Gastroesophageal sphincter (tissue), 4 donors: ENCODE measurements at regions not wholly inside any gene's neighbourhood (a gene's known extent, or its start where the extent isn't known, plus 50 kb on each side); places are given as distances from the start of the nearest gene placed in this dataset.

Experiments used
- ATAC-seq: fragments of 150-250 bp; one replicate; pipeline ENCODE4 v1.9.1; 2016; ENCODE audit warnings: mild to moderate bottlenecking, moderate library complexity
- H3K27ac ChIP-seq, 4 donors: fragments of 200-600 bp; sonication (generic) in 3 of 4; 1 replicate in 3 of 4; 2 replicates in 1 of 4; pipeline ENCODE4 v1.5.1; 2016 to 2019
- H3K27me3 ChIP-seq: fragments of 200-600 bp; sonication (generic); one replicate; pipeline ENCODE4 v1.5.1; 2019
- H3K36me3 ChIP-seq, 2 donors: fragments of 200-600 bp; sonication (generic); one replicate each; pipeline ENCODE4 v1.5.1; 2019; ENCODE audit warnings: control low read depth in 1 of 2
- H3K4me1 ChIP-seq, 3 donors: fragments of 200-600 bp; sonication (generic); 1 replicate in 2 of 3; 2 replicates in 1 of 3; pipeline ENCODE4 v1.5.1; 2016 to 2019; ENCODE audit warnings: control low read depth in 2 of 3
- H3K4me3 ChIP-seq, 2 donors: fragments of 200-600 bp; sonication (generic); one replicate each; pipeline ENCODE4 v1.5.1; 2019; ENCODE audit warnings: mild to moderate bottlenecking in 1 of 2, moderate library complexity in 1 of 2
- H3K9me3 ChIP-seq, 3 donors: fragments of 200-600 bp; sonication (generic); one replicate each; pipeline ENCODE4 v1.5.1; 2017 to 2019; ENCODE audit warnings: control low read depth in 2 of 3
- CTCF ChIP-seq, 4 experiments: fragments of 200-600 bp in 2 of 4; fragments of 450-650 bp in 2 of 4; sonication (generic) in 1 of 4; IDR thresholded peaks; one replicate each; pipeline ENCODE4 v1.5.1; 2017 to 2019; ENCODE audit warnings: antibody characterized with exemption in 4 of 4, mild to moderate bottlenecking in 2 of 4, moderate library complexity in 2 of 4
- EP300 ChIP-seq: sonication (generic); formaldehyde crosslinking; IDR thresholded peaks from one replicate; pipeline ENCODE4 v1.6.1; 2017; ENCODE audit warnings: antibody characterized with exemption, mild to moderate bottlenecking
- POLR2A ChIP-seq, 2 donors: fragments of 450-650 bp; IDR thresholded peaks; one replicate each; pipeline ENCODE4 v1.6.1; 2017; ENCODE audit warnings: antibody characterized with exemption in 2 of 2, mild to moderate bottlenecking in 2 of 2, moderate library complexity in 1 of 2
- POLR2AphosphoS5 ChIP-seq: sonication (generic); formaldehyde crosslinking; IDR thresholded peaks from one replicate; pipeline ENCODE4 v1.6.1; 2017; ENCODE audit warnings: antibody characterized with exemption
- WGBS, 2 donors: methylation state at CpG; one replicate each; pipeline ENCODE4 v1.1.5; 2018; ENCODE audit warnings: low coverage in 1 of 2; 5-methylcytosine and 5-hydroxymethylcytosine counted together

GRCh38 chrX:39320165-39320564 lies 518.9 kb downstream of the MID1IP1 start:
- no CpG with 5 or more reads among the region's 1 CpG for WGBS, 2 donors
- no peaks in the 10 kb centered on the region for H3K9me3 ChIP-seq
- H3K36me3 ChIP-seq: no peaks in the 10 kb centered on the region
- H3K27me3 ChIP-seq: no peaks in the 10 kb centered on the region
- H3K27ac ChIP-seq: no peak overlapping the region
- no peak for ATAC-seq
- H3K4me3 ChIP-seq: no peak overlapping the region
- TF ChIP-seq POLR2A (IDR thresholded peaks at IDR 0.05) (no peak), POLR2AphosphoS5 (no peak), CTCF (IDR thresholded peaks at IDR 0.05) (no peak), EP300 (no peak)
- no peaks in the 10 kb centered on the region for H3K4me1 ChIP-seq

DNA sequence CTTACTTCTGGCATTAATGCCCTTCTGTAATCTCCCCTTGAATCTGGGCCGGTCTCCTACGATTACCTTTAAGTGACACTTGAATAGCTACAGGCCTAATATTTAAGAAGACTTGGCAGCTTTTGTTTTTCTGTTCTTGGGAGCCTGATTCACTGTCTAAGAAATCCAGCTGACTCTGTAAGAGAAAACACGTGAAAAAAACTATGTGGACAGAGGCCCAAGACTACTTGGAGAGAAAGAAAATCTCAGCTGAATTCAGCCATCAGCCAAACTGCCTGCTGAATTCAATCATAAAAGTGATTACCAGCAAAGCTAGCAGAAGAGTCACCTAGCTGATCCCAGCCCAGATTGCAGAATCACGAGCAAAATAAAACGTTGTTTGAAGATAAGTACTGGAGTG lies 521.2 kb downstream of the MID1IP1 start:
- ATAC-seq: no peak
- no peak overlapping the region for H3K4me3 ChIP-seq
- H3K4me1 ChIP-seq: no peaks in the 10 kb centered on the region
- H3K27me3 ChIP-seq: no peaks in the 10 kb centered on the region
- WGBS, 2 donors: 71% methylated on average over 2 of the region's 5 CpGs; no CpG with 5 or more reads in 1 of the 2 donors
- no peaks in the 10 kb centered on the region for H3K36me3 ChIP-seq
- TF ChIP-seq EP300: no peak
- no peak for TF ChIP-seq CTCF (IDR thresholded peaks at IDR 0.05)
- TF ChIP-seq POLR2A (IDR thresholded peaks at IDR 0.05): no peak
- TF ChIP-seq POLR2AphosphoS5: no peak
- no peaks in the 10 kb centered on the region for H3K9me3 ChIP-seq
- H3K27ac ChIP-seq: no peak overlapping the region

DNA sequence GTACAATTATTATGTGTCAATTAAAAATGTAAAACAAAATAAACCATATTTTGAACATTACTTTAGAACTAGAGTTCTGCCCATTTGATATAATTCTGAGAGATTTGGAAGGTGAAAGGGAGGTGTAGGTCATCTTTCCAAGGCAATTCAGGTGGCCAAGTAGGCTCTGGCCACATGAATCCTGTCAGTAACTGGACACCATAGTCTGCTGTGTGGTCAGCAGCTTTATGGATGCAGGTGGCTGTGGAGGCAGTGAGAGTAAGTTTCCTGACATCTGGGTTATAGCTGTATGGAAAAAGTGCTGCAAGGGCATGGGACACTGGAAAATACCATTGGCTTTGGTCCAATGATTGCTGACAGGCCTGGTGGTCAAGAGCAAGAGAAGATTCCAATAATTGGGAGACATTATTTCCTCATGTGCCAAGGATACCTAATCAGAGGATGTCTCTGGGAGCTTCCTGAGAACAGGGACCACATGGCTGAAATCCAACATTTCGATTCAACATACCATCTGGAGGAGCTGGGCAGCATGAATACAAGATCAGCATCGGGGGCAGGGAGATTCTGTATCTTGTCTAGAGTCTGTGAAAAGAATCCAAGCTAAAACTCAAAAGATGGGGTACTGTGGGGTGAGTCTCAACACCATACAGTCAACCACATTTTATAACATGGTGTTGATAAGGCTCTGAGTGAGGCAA lies 523.1 kb downstream of the MID1IP1 start:
- 61% methylated on average over 2 of the region's 2 CpGs; no CpG with 5 or more reads in 1 of the 2 donors for WGBS, 2 donors

GRCh38 chrX:39327255-39327654 lies 526.0 kb downstream of the MID1IP1 start:
- H3K4me3 ChIP-seq: no peak overlapping the region
- H3K4me1 ChIP-seq: no peaks in the 10 kb centered on the region
- H3K9me3 ChIP-seq: no peaks in the 10 kb centered on the region
- no peak overlapping the region for H3K27ac ChIP-seq
- H3K36me3 ChIP-seq: no peaks in the 10 kb centered on the region
- WGBS, 2 donors: 64 to 95% methylated on average over 4 of the region's 7 CpGs
- no peak for TF ChIP-seq POLR2AphosphoS5
- TF ChIP-seq POLR2A (IDR thresholded peaks at IDR 0.05): no peak
- TF ChIP-seq EP300: no peak
- TF ChIP-seq CTCF (IDR thresholded peaks at IDR 0.05): no peak
- ATAC-seq: no peak
- H3K27me3 ChIP-seq: no peaks in the 10 kb centered on the region

More for the DNA sequence above, 523.1 kb downstream of the MID1IP1 start:
- Histone ChIP-seq H3K9me3 (no peaks in the 10 kb centered on the region), H3K27ac (no peak overlapping the region), H3K27me3 (no peaks in the 10 kb centered on the region), H3K36me3 (no peaks in the 10 kb centered on the region), H3K4me1 (no peaks in the 10 kb centered on the region), H3K4me3 (no peak overlapping the region)
- no peak for ATAC-seq
- TF ChIP-seq POLR2A (IDR thresholded peaks at IDR 0.05) (no peak), EP300 (no peak), CTCF (IDR thresholded peaks at IDR 0.05) (no peak), POLR2AphosphoS5 (no peak)

DNA sequence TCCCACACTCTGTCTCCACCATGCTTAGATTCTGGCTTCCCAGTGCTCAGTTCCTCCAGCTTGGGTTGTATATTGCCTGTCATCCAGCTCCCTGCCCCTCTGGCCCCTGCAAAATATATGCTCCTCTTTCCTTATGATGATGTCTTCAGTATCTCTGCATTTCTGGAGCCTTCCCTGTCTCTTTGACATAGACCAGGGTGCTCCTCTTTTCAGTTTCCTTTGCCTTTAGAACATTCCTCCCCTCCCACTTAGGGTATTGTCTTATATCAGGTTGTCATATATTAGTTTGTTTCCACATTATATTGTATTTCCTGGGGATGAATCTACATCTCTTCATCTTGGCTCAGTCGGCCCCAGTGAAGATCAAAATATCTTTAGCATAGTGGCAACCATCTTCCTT lies 526.4 kb downstream of the MID1IP1 start:
- Histone ChIP-seq H3K36me3 (no peaks in the 10 kb centered on the region), H3K4me3 (no peak overlapping the region), H3K27me3 (no peaks in the 10 kb centered on the region), H3K27ac (no peak overlapping the region), H3K4me1 (no peaks in the 10 kb centered on the region), H3K9me3 (no peaks in the 10 kb centered on the region)
- no peak for TF ChIP-seq EP300
- no peak for TF ChIP-seq POLR2AphosphoS5
- no peak for TF ChIP-seq CTCF (IDR thresholded peaks at IDR 0.05)
- no peak for TF ChIP-seq POLR2A (IDR thresholded peaks at IDR 0.05)
- ATAC-seq: no peak
- 60% methylated on average over 1 of the region's 1 CpG; no CpG with 5 or more reads in 1 of the 2 donors for WGBS, 2 donors
